A549 (cell line): ENCODE measurements at regions not wholly inside any gene's neighbourhood (a gene's known extent, or its start where the extent isn't known, plus 50 kb on each side); places are given as distances from the start of the nearest gene placed in this dataset.

Experiments
- ATAC-seq, 2 experiments: fragments of 200-7000 bp in 1 of 2; fragments of >200 bp in 1 of 2; cut with Nextera tagmentation in 1 of 2; cut with Tn5 transposase in 1 of 2; 3 replicates each; pipeline versions ENCODE4 v1.8.0 to v1.9.1; 2018 to 2020; ENCODE audit warnings: mild to moderate bottlenecking in 1 of 2, moderate library complexity in 1 of 2
- CTCF ChIA-PET: fragments of 300-600 bp; sonication (Branson Sonifier 250); formaldehyde crosslinking; extraction: SDS; loops from one replicate; lab custom pipeline; 2021; ENCODE audit warnings: antibody characterized with exemption, inconsistent platforms; lab: Yijun Ruan, JAX
- POLR2A ChIA-PET: fragments of 350-600 bp; formaldehyde crosslinking; extraction: SDS; loops from one replicate; lab custom pipeline; 2021; ENCODE audit warnings: antibody characterized with exemption, inconsistent platforms; lab: Yijun Ruan, JAX
- DNase-seq, 2 experiments: peaks; one replicate each; pipeline versions ENCODE4 v3.0.0 to v3.0.0-alpha.2; 2011 to 2016; ENCODE audit warnings: low read depth in 1 of 2, low spot score in 1 of 2
- FAIRE-seq: peaks from 2 replicates; lab custom pipeline; 2011; peaks lifted over from hg19 to GRCh38; lab: Jason Lieb, UNC
- H3K27ac ChIP-seq, 2 experiments: fragments of >200 bp; sonication (Bioruptor Twin); formaldehyde crosslinking; 3 replicates each; pipeline ENCODE4 v1.5.1; 2016 to 2017
- H3K4me1 ChIP-seq: fragments of >200 bp; sonication (Bioruptor Twin); formaldehyde crosslinking; 3 replicates; pipeline ENCODE4 v1.6.1; 2016
- H3K4me2 ChIP-seq: fragments of >200 bp; sonication (Bioruptor Twin); formaldehyde crosslinking; 3 replicates; pipeline ENCODE4 v1.6.1; 2016
- H3K4me3 ChIP-seq: fragments of >200 bp; sonication (Bioruptor Twin); formaldehyde crosslinking; 3 replicates; pipeline ENCODE4 v1.5.1; 2016
- H3K9me3 ChIP-seq: fragments of >200 bp; sonication (Bioruptor Twin); formaldehyde crosslinking; 3 replicates; pipeline ENCODE4 v1.6.1; 2016
- BHLHE40 ChIP-seq: IDR thresholded peaks from 2 replicates; pipeline ENCODE4 v1.6.1; 2012; ENCODE audit warnings: low read depth, low read length, inconsistent platforms
- CBX8 ChIP-seq: fragments of 200-600 bp; sonication (generic); IDR thresholded peaks from 2 replicates; pipeline ENCODE4 v1.6.1; 2016
- EHMT2 ChIP-seq: fragments of 200-600 bp; sonication (generic); IDR thresholded peaks from 2 replicates; pipeline ENCODE4 v1.6.1; 2016; ENCODE audit warnings: antibody characterized with exemption, low read depth, mild to moderate bottlenecking, moderate library complexity
- ELK1 ChIP-seq: fragments of 150-350 bp; IDR thresholded peaks from 2 replicates; pipeline ENCODE4 v1.6.1; 2014; ENCODE audit warnings: low read depth, mild to moderate bottlenecking, low read length
- EP300 ChIP-seq, 2 experiments: fragments of >200 bp; sonication (Bioruptor Twin); formaldehyde crosslinking; IDR thresholded peaks; 2 replicates in 1 of 2; 3 replicates in 1 of 2; pipeline ENCODE4 v1.6.1; 2016 to 2017
- FOSB ChIP-seq: fragments of 250-450 bp; sonication (Bioruptor Pico); IDR thresholded peaks from 2 replicates; pipeline ENCODE4 v1.5.0; 2020; ENCODE audit warnings: mild to moderate bottlenecking, moderate library complexity
- FOXS1 ChIP-seq: fragments of 250-450 bp; sonication (Bioruptor Pico); IDR thresholded peaks from 2 replicates; pipeline ENCODE4 v1.5.0; 2020; ENCODE audit warnings: mild to moderate bottlenecking, moderate library complexity
- HDAC2 ChIP-seq: fragments of 200-600 bp; sonication (generic); IDR thresholded peaks from 2 replicates; pipeline ENCODE4 v1.6.1; 2016
- HES2 ChIP-seq: fragments of >200 bp; sonication (Bioruptor Twin); formaldehyde crosslinking; IDR thresholded peaks from 2 replicates; pipeline ENCODE4 v1.6.1; 2016
- HEYL ChIP-seq: fragments of 250-450 bp; sonication (Bioruptor Pico); IDR thresholded peaks from 2 replicates; pipeline ENCODE4 v1.8.0; 2021; ENCODE audit warnings: mild to moderate bottlenecking, moderate library complexity
- HMGXB4 ChIP-seq: fragments of 250-450 bp; sonication (Bioruptor Pico); IDR thresholded peaks from 2 replicates; pipeline ENCODE4 v1.5.0; 2021; ENCODE audit warnings: mild to moderate bottlenecking, moderate library complexity, borderline replicate concordance
- KDM5A ChIP-seq: fragments of 200-600 bp; sonication (generic); IDR thresholded peaks from 2 replicates; pipeline ENCODE4 v1.6.1; 2016; ENCODE audit warnings: antibody characterized with exemption, mild to moderate bottlenecking
- MAFK ChIP-seq: fragments of 450-650 bp; IDR thresholded peaks from 2 replicates; pipeline ENCODE4 v1.6.1; 2014; ENCODE audit not compliant: partially characterized antibody
- MAX ChIP-seq: IDR thresholded peaks from 2 replicates; pipeline ENCODE4 v1.6.1; 2012
- NR3C1 ChIP-seq: fragments of >200 bp; sonication (Bioruptor Twin); formaldehyde crosslinking; IDR thresholded peaks from 3 replicates; pipeline ENCODE4 v1.6.1; 2017
- PHF8 ChIP-seq: fragments of 200-600 bp; sonication (generic); IDR thresholded peaks from 2 replicates; pipeline ENCODE4 v1.6.1; 2016; ENCODE audit warnings: low read depth, mild to moderate bottlenecking, antibody characterized with exemption, moderate library complexity, borderline replicate concordance
- POLR2A ChIP-seq: IDR thresholded peaks from 2 replicates; pipeline ENCODE4 v1.6.1; 2012; ENCODE audit warnings: mild to moderate bottlenecking, low read length
- POLR2AphosphoS2 ChIP-seq: conservative IDR thresholded peaks from 2 replicates; pipeline ENCODE4 v1.6.1; 2012; ENCODE audit warnings: low read length, improper control_type of control experiment, inconsistent platforms
- RCOR1 ChIP-seq: fragments of 150-350 bp; IDR thresholded peaks from 2 replicates; pipeline ENCODE4 v1.6.1; 2014; ENCODE audit warnings: antibody characterized with exemption, low read length, low read depth
- RNF2 ChIP-seq: fragments of 200-600 bp; sonication (generic); IDR thresholded peaks from 2 replicates; pipeline ENCODE4 v1.6.1; 2016; ENCODE audit warnings: low read depth, mild to moderate bottlenecking, antibody characterized with exemption, moderate library complexity, borderline replicate concordance
- ZFP36 ChIP-seq: fragments of 450-650 bp; IDR thresholded peaks from 2 replicates; pipeline ENCODE4 v1.6.1; 2014; ENCODE audit warnings: borderline replicate concordance; ENCODE audit not compliant: partially characterized antibody
- ZNF302 ChIP-seq: fragments of 250-450 bp; sonication (Bioruptor Pico); IDR thresholded peaks from 2 replicates; pipeline ENCODE4 v1.9.0; 2021; ENCODE audit warnings: inconsistent platforms, mild to moderate bottlenecking, moderate library complexity
- WGBS: methylation state at CpG from one replicate; pipeline ENCODE4 v1.1.6; 2017; ENCODE audit errors: missing lambda C conversion rate; 5-methylcytosine and 5-hydroxymethylcytosine counted together

GRCh38 chr4:20391198-20391597, 139.5 kb downstream of the SLIT2 start:
- 0% methylated on average over 1 of the region's 1 CpG for WGBS
- no peak for FAIRE-seq
- no peak overlapping the region for H3K4me3 ChIP-seq
- TF ChIP-seq HDAC2 = no peak
- no peak for TF ChIP-seq MAX
- TF ChIP-seq MAFK = no peak
- no peak for TF ChIP-seq ELK1
- TF ChIP-seq HES2 = no peak
- no peak for TF ChIP-seq EHMT2
- no peak for TF ChIP-seq PHF8
- TF ChIP-seq KDM5A = no peak
- no peak for TF ChIP-seq NR3C1
- TF ChIP-seq RCOR1 = no peak
- TF ChIP-seq HEYL (CRISPR knock-in tag) = no peak
- no peak for TF ChIP-seq HMGXB4 (CRISPR knock-in tag)
- TF ChIP-seq ZNF302 (CRISPR knock-in tag) = no peak
- no peak for TF ChIP-seq POLR2AphosphoS2
- no peak for TF ChIP-seq CBX8
- ChIA-PET POLR2A (no interaction called here), CTCF (no interaction called here)
- H3K9me3 ChIP-seq = no peaks in the 10 kb centered on the region
- no peak for DNase-seq
- H3K27ac ChIP-seq = no peak overlapping the region
- H3K4me2 ChIP-seq = no peak overlapping the region
- no peak for ATAC-seq
- H3K4me1 ChIP-seq = no peaks in the 10 kb centered on the region

GRCh38 chr4:20391912-20392311, 140.2 kb downstream of the SLIT2 start:
- Histone ChIP-seq H3K9me3 (no peaks in the 10 kb centered on the region), H3K4me3 (no peak overlapping the region), H3K4me1 (no peaks in the 10 kb centered on the region), H3K27ac (no peak overlapping the region), H3K4me2 (no peak overlapping the region)
- WGBS = 0% methylated on average over 5 of the region's 5 CpGs
- DNase-seq (no peak), FAIRE-seq (no peak), ATAC-seq (no peak)
- ChIA-PET POLR2A (no interaction called here), CTCF (no interaction called here)
- TF ChIP-seq RNF2 (no peak), BHLHE40 (no peak), FOSB (CRISPR knock-in tag) (no peak), ZFP36 (no peak), HMGXB4 (CRISPR knock-in tag) (no peak), FOXS1 (no peak), POLR2A (no peak), MAX (no peak), EP300 (IDR thresholded peaks at IDR 0.05) (no peak)
